ENCODE measurements at regions not wholly inside any gene's neighbourhood (a gene's known extent, or its start where the extent isn't known, plus 50 kb on each side); places are given as distances from the start of the nearest gene placed in this dataset.

GRCh38 chr2:139964721-139965440 lies 1184.7 kb upstream of the NXPH2 start:
- Mint-ChIP-seq H3K9me3 (peaks cover 19% of the 10 kb centered on the region), H3K36me3 (ENCODE audit: low read depth) (no peaks in the 10 kb centered on the region), H3K27ac (no peak overlapping the region), H3K4me3 (no peak overlapping the region), H3K27me3 (no peaks in the 10 kb centered on the region), H3K4me1 (ENCODE audit: low read depth) (no peaks in the 10 kb centered on the region)
- intact Hi-C loops (cut with micrococcal nuclease), result no loop called here

GRCh38 chr2:139963863-139964355 lies 1183.7 kb upstream of the NXPH2 start:
- Mint-ChIP-seq H3K27me3 (no peaks in the 10 kb centered on the region), H3K4me1 (ENCODE audit: low read depth) (no peaks in the 10 kb centered on the region), H3K36me3 (ENCODE audit: low read depth) (no peaks in the 10 kb centered on the region), H3K27ac (no peak overlapping the region), H3K9me3 (peaks cover 16% of the 10 kb centered on the region), H3K4me3 (no peak overlapping the region)
- intact Hi-C loops (cut with micrococcal nuclease), result no loop called here

GRCh38 chr2:139949242-139949972 lies 1169.2 kb upstream of the NXPH2 start:
- H3K9me3 Mint-ChIP-seq, result peaks cover 28% of the 10 kb centered on the region
- H3K27me3 Mint-ChIP-seq, result no peaks in the 10 kb centered on the region
- H3K27ac Mint-ChIP-seq, result no peak overlapping the region
- H3K4me1 Mint-ChIP-seq (ENCODE audit: low read depth), result no peaks in the 10 kb centered on the region
- H3K4me3 Mint-ChIP-seq, result no peak overlapping the region
- no peaks in the 10 kb centered on the region for H3K36me3 Mint-ChIP-seq (ENCODE audit: low read depth)
- intact Hi-C loops (cut with micrococcal nuclease), result no loop called here

GRCh38 chr2:139946690-139947089 lies 1166.5 kb upstream of the NXPH2 start:
- peaks cover 28% of the 10 kb centered on the region for H3K9me3 Mint-ChIP-seq
- H3K27me3 Mint-ChIP-seq, result no peaks in the 10 kb centered on the region
- H3K4me1 Mint-ChIP-seq (ENCODE audit: low read depth), result no peaks in the 10 kb centered on the region
- no peak overlapping the region for H3K27ac Mint-ChIP-seq
- intact Hi-C loops (cut with micrococcal nuclease), result no loop called here
- H3K36me3 Mint-ChIP-seq (ENCODE audit: low read depth), result no peaks in the 10 kb centered on the region
- no peak overlapping the region for H3K4me3 Mint-ChIP-seq

- Mint-ChIP-seq H3K4me1 (ENCODE audit: low read depth) (no peaks in the 10 kb centered on the region), H3K4me3 (no peak overlapping the region), H3K9me3 (peaks cover 31% of the 10 kb centered on the region), H3K27ac (no peak overlapping the region), H3K36me3 (ENCODE audit: low read depth) (no peaks in the 10 kb centered on the region), H3K27me3 (no peaks in the 10 kb centered on the region)
- intact Hi-C loops (cut with micrococcal nuclease), result no loop called here
These were observed 1160.5 kb upstream of the NXPH2 start for GRCh38 chr2:139940686-139941085.

- Mint-ChIP-seq H3K36me3 (ENCODE audit: low read depth) (no peaks in the 10 kb centered on the region), H3K27ac (no peak overlapping the region), H3K4me3 (no peak overlapping the region), H3K9me3 (no peaks in the 10 kb centered on the region), H3K27me3 (no peaks in the 10 kb centered on the region), H3K4me1 (ENCODE audit: low read depth) (no peaks in the 10 kb centered on the region)
- intact Hi-C loops (cut with micrococcal nuclease), result no loop called here
These were observed 1145.7 kb upstream of the NXPH2 start for GRCh38 chr2:139925903-139926302.

GRCh38 chr2:139924070-139924469 lies 1143.9 kb upstream of the NXPH2 start:
- no peak overlapping the region for H3K27ac Mint-ChIP-seq
- intact Hi-C loops (cut with micrococcal nuclease), result no loop called here
- H3K27me3 Mint-ChIP-seq, result no peaks in the 10 kb centered on the region
- no peaks in the 10 kb centered on the region for H3K9me3 Mint-ChIP-seq
- H3K4me3 Mint-ChIP-seq, result no peak overlapping the region
- no peaks in the 10 kb centered on the region for H3K4me1 Mint-ChIP-seq (ENCODE audit: low read depth)
- H3K36me3 Mint-ChIP-seq (ENCODE audit: low read depth), result no peaks in the 10 kb centered on the region

- no peak overlapping the region for H3K4me3 Mint-ChIP-seq
- H3K9me3 Mint-ChIP-seq, result no peaks in the 10 kb centered on the region
- intact Hi-C loops (cut with micrococcal nuclease), result no loop called here
- no peaks in the 10 kb centered on the region for H3K4me1 Mint-ChIP-seq (ENCODE audit: low read depth)
- H3K36me3 Mint-ChIP-seq (ENCODE audit: low read depth), result no peaks in the 10 kb centered on the region
- H3K27me3 Mint-ChIP-seq, result no peaks in the 10 kb centered on the region
- no peak overlapping the region for H3K27ac Mint-ChIP-seq
These were observed 1138.8 kb upstream of the NXPH2 start for GRCh38 chr2:139918982-139919381.

- Mint-ChIP-seq H3K9me3 (peaks cover 2% of the 10 kb centered on the region), H3K27me3 (no peaks in the 10 kb centered on the region), H3K27ac (no peak overlapping the region), H3K4me1 (ENCODE audit: low read depth) (no peaks in the 10 kb centered on the region), H3K36me3 (ENCODE audit: low read depth) (no peaks in the 10 kb centered on the region), H3K4me3 (no peak overlapping the region)
- intact Hi-C loops (cut with micrococcal nuclease), result no loop called here
These were observed 1137.6 kb upstream of the NXPH2 start for GRCh38 chr2:139917690-139918384.

- no peak overlapping the region for H3K27ac Mint-ChIP-seq
- H3K27me3 Mint-ChIP-seq, result no peaks in the 10 kb centered on the region
- intact Hi-C loops (cut with micrococcal nuclease), result no loop called here
These were observed 1136.6 kb upstream of the NXPH2 start for GRCh38 chr2:139916822-139917221.

GRCh38 chr2:139911160-139911559 lies 1131.0 kb upstream of the NXPH2 start:
- Mint-ChIP-seq H3K27ac (no peak overlapping the region), H3K4me3 (no peak overlapping the region), H3K9me3 (peaks cover 32% of the 10 kb centered on the region), H3K27me3 (no peaks in the 10 kb centered on the region), H3K36me3 (ENCODE audit: low read depth) (no peaks in the 10 kb centered on the region), H3K4me1 (ENCODE audit: low read depth) (no peaks in the 10 kb centered on the region)
- intact Hi-C loops (cut with micrococcal nuclease), result no loop called here

More at GRCh38 chr2:139916822-139917221, 1136.6 kb upstream of the NXPH2 start:
- no peak overlapping the region for H3K4me3 Mint-ChIP-seq
- peaks cover 12% of the 10 kb centered on the region for H3K9me3 Mint-ChIP-seq
- no peaks in the 10 kb centered on the region for H3K4me1 Mint-ChIP-seq (ENCODE audit: low read depth)
- no peaks in the 10 kb centered on the region for H3K36me3 Mint-ChIP-seq (ENCODE audit: low read depth)

GRCh38 chr2:139909136-139909535 lies 1128.9 kb upstream of the NXPH2 start:
- Mint-ChIP-seq H3K9me3 (peaks cover 32% of the 10 kb centered on the region), H3K36me3 (ENCODE audit: low read depth) (no peaks in the 10 kb centered on the region), H3K27ac (no peak overlapping the region), H3K27me3 (no peaks in the 10 kb centered on the region), H3K4me3 (no peak overlapping the region), H3K4me1 (ENCODE audit: low read depth) (no peaks in the 10 kb centered on the region)
- intact Hi-C loops (cut with micrococcal nuclease), result no loop called here

- Mint-ChIP-seq H3K36me3 (ENCODE audit: low read depth) (no peaks in the 10 kb centered on the region), H3K4me1 (ENCODE audit: low read depth) (no peaks in the 10 kb centered on the region), H3K4me3 (no peak overlapping the region), H3K27ac (no peak overlapping the region), H3K9me3 (peaks cover 9% of the 10 kb centered on the region), H3K27me3 (no peaks in the 10 kb centered on the region)
- intact Hi-C loops (cut with micrococcal nuclease), result no loop called here
These were observed 1125.4 kb upstream of the NXPH2 start for GRCh38 chr2:139905624-139906023.

- Mint-ChIP-seq H3K27me3 (no peaks in the 10 kb centered on the region), H3K36me3 (ENCODE audit: low read depth) (no peaks in the 10 kb centered on the region), H3K27ac (no peak overlapping the region), H3K4me1 (ENCODE audit: low read depth) (no peaks in the 10 kb centered on the region), H3K9me3 (peaks cover 31% of the 10 kb centered on the region), H3K4me3 (no peak overlapping the region)
- intact Hi-C loops (cut with micrococcal nuclease), result no loop called here
These were observed 1111.4 kb upstream of the NXPH2 start for GRCh38 chr2:139891636-139892035.
